COLO829 (cell line): ENCODE measurements at regions not wholly inside any gene's neighbourhood (a gene's known extent, or its start where the extent isn't known, plus 50 kb on each side); places are given as distances from the start of the nearest gene placed in this dataset.

Experiments used
- DNase-seq: peaks from one replicate; pipeline ENCODE4 v3.0.0; 2012; ENCODE audit warnings: low spot score

GRCh38 chr13:111456452-111457230 lies 136.2 kb downstream of the TEX29 start:
- DNase-seq = no peak

- no peak for DNase-seq
These were observed 137.6 kb downstream of the TEX29 start for GRCh38 chr13:111458001-111458531.

GRCh38 chr13:111458739-111459138 lies 138.3 kb downstream of the TEX29 start:
- DNase-seq = no peak

- DNase-seq = no peak
These were observed 139.5 kb downstream of the TEX29 start for GRCh38 chr13:111459803-111460547.

- no peak for DNase-seq
These were observed 140.4 kb downstream of the TEX29 start for GRCh38 chr13:111460548-111461444.

GRCh38 chr13:111461445-111462149 lies 141.2 kb downstream of the TEX29 start:
- no peak for DNase-seq

GRCh38 chr13:111462221-111462764 lies 141.9 kb downstream of the TEX29 start:
- no peak for DNase-seq

- no peak for DNase-seq
These were observed 142.5 kb downstream of the TEX29 start for GRCh38 chr13:111462944-111463343.

- DNase-seq = no peak
These were observed 146.9 kb downstream of the TEX29 start for GRCh38 chr13:111467111-111467890.

GRCh38 chr13:111468037-111468959 lies 147.9 kb downstream of the TEX29 start:
- DNase-seq = no peak

- no peak for DNase-seq
These were observed 149.0 kb downstream of the TEX29 start for GRCh38 chr13:111469450-111469849.

- no peak for DNase-seq
These were observed 149.6 kb downstream of the TEX29 start for GRCh38 chr13:111469916-111470506.

- no peak for DNase-seq
These were observed 150.5 kb downstream of the TEX29 start for GRCh38 chr13:111470933-111471332.

- DNase-seq = no peak
These were observed 151.6 kb downstream of the TEX29 start for GRCh38 chr13:111472083-111472482.

GRCh38 chr13:111472559-111473460 lies 152.4 kb downstream of the TEX29 start:
- no peak for DNase-seq

- peak; percentile 77 for DNase-seq
These were observed 153.9 kb downstream of the TEX29 start for GRCh38 chr13:111474136-111475002.

GRCh38 chr13:111475488-111475887 lies 155.0 kb downstream of the TEX29 start:
- no peak for DNase-seq
